Endothelial cell of umbilical vein (primary cell): ENCODE measurements at regions not wholly inside any gene's neighbourhood (a gene's known extent, or its start where the extent isn't known, plus 50 kb on each side); places are given as distances from the start of the nearest gene placed in this dataset.

Source experiments
- BruUV-seq: library from RNA; stranded (reverse); fragments of 400-500 nt; replicated peaks from 2 replicates; lab custom pipeline; 2021; lab: Mats Ljungman, UMichigan
- CTCF ChIA-PET: fragments of 300-600, 350-600 bp; sonication (Branson Sonifier 250); formaldehyde crosslinking; loops from one replicate; lab custom pipeline; 2021; ENCODE audit warnings: antibody characterized with exemption, inconsistent platforms; lab: Charles Lee
- POLR2A ChIA-PET: fragments of 300-600, 350-600 bp; sonication (Branson Sonifier 250); formaldehyde crosslinking; loops from one replicate; lab custom pipeline; 2021; ENCODE audit warnings: antibody characterized with exemption, inconsistent platforms; lab: Charles Lee
- DNase-seq: peaks from one replicate; pipeline ENCODE4 v3.0.0-alpha.2; 2011; ENCODE audit warnings: low read depth, low spot score
- FAIRE-seq: peaks from 2 replicates; lab custom pipeline; 2011; peaks lifted over from hg19 to GRCh38; lab: Jason Lieb, UNC
- H2AFZ ChIP-seq: 2 replicates; pipeline ENCODE4 v1.6.0; 2012; ENCODE audit warnings: low read depth, low read length, control low read depth, inconsistent platforms
- H3K27ac ChIP-seq: 2 replicates; pipeline ENCODE4 v1.5.1; 2011; ENCODE audit warnings: low read depth, mild to moderate bottlenecking, control low read depth, low read length, moderate library complexity; ENCODE audit not compliant: insufficient read depth
- H3K27me3 ChIP-seq, 2 experiments: 2 replicates each; pipeline versions ENCODE4 v1.6.0 to v1.6.1; 2011; ENCODE audit warnings: low read length in 2 of 2, mixed read lengths in 1 of 2; ENCODE audit not compliant: control insufficient read depth in 2 of 2, insufficient read depth in 2 of 2
- H3K36me3 ChIP-seq, 2 experiments: 2 replicates in 1 of 2; 3 replicates in 1 of 2; pipeline ENCODE4 v1.5.1; 2011; ENCODE audit warnings: low read length in 2 of 2, mild to moderate bottlenecking in 1 of 2, moderate library complexity in 1 of 2; ENCODE audit not compliant: control insufficient read depth in 2 of 2, insufficient read depth in 2 of 2; ENCODE audit errors: extremely low read depth in 1 of 2
- H3K4me1 ChIP-seq: 3 replicates; pipeline ENCODE4 v1.5.1; 2011; ENCODE audit warnings: mild to moderate bottlenecking, low read length; ENCODE audit not compliant: control insufficient read depth, insufficient read depth; ENCODE audit errors: extremely low read depth
- H3K4me2 ChIP-seq: 2 replicates; pipeline ENCODE4 v1.6.1; 2011; ENCODE audit warnings: low read length, control low read depth, mixed read lengths; ENCODE audit not compliant: insufficient read depth
- H3K4me3 ChIP-seq, 3 experiments: fragments of 200-600 bp in 1 of 3; sonication (generic), shearing (Covaris generic) in 1 of 3; replicated peaks in 1 of 3; 2 replicates each; pipeline ENCODE4 v1.5.1; 2011 to 2016; ENCODE audit warnings: control low read depth in 3 of 3, low read length in 3 of 3, mild to moderate bottlenecking in 2 of 3, inconsistent platforms in 1 of 3, low read depth in 1 of 3, moderate library complexity in 1 of 3; ENCODE audit not compliant: insufficient read depth in 1 of 3
- H3K79me2 ChIP-seq: 2 replicates; pipeline ENCODE4 v1.6.0; 2012; ENCODE audit warnings: low read length, inconsistent platforms; ENCODE audit not compliant: control insufficient read depth, insufficient read depth
- H3K9ac ChIP-seq: replicated peaks from 2 replicates; pipeline ENCODE3; 2011; ENCODE audit warnings: low read length, control low read depth; ENCODE audit not compliant: insufficient read depth; ENCODE audit errors: extremely low read depth
- H3K9me1 ChIP-seq: replicated peaks from 3 replicates; pipeline ENCODE4 v1.6.0; 2011; ENCODE audit warnings: mild to moderate bottlenecking, low read length; ENCODE audit not compliant: control insufficient read depth, insufficient read depth; ENCODE audit errors: extremely low read depth
- H3K9me3 ChIP-seq: replicated peaks from 2 replicates; pipeline ENCODE4 v1.5.1; 2012; ENCODE audit warnings: low read length, inconsistent platforms; ENCODE audit not compliant: control insufficient read depth, insufficient read depth
- H4K20me1 ChIP-seq: replicated peaks from 2 replicates; pipeline ENCODE3; 2011; ENCODE audit warnings: mild to moderate bottlenecking, low read length; ENCODE audit not compliant: control insufficient read depth, insufficient read depth; ENCODE audit errors: extremely low read depth
- EZH2 ChIP-seq: IDR thresholded peaks from 2 replicates; pipeline ENCODE4 v1.6.1; 2012; ENCODE audit warnings: borderline replicate concordance, low read depth, mild to moderate bottlenecking, moderate library complexity, low read length, inconsistent platforms; ENCODE audit not compliant: severe bottlenecking
- FOS ChIP-seq: IDR thresholded peaks from 2 replicates; pipeline ENCODE4 v1.6.1; 2011; ENCODE audit warnings: mild to moderate bottlenecking, low read length, moderate library complexity, borderline replicate concordance; ENCODE audit not compliant: insufficient read depth
- MYC ChIP-seq: IDR thresholded peaks from one replicate; pipeline ENCODE4 v1.6.1; 2011; ENCODE audit warnings: mild to moderate bottlenecking, low read depth, low read length
- dilution Hi-C: fragments of 300-500 bp; cut with MboI; formaldehyde crosslinking; loops from one replicate; pipeline ENCODE4 v1.15.0; 2019; ENCODE audit warnings: low sequenced_read_pairs; ENCODE audit not compliant: extremely low pct_ligation_motif_present
- intact Hi-C: fragments of 100-400 bp; cut with micrococcal nuclease; formaldehyde crosslinking; loops from one replicate; pipeline ENCODE4 v1.10.0; 2022
- TF ChIP-seq, protein P1 (sequence below): IDR thresholded peaks from 2 replicates; pipeline ENCODE4 v1.6.1; 2011; ENCODE audit not compliant: insufficient read depth, insufficient read length
- TF ChIP-seq, protein P2 (sequence below), 2 donors: IDR thresholded peaks; 1 replicate in 1 of 2; 2 replicates in 1 of 2; pipeline ENCODE4 v1.5.1; 2011; ENCODE audit warnings: low read length in 2 of 2, mild to moderate bottlenecking in 2 of 2, moderate library complexity in 2 of 2, control low read depth in 1 of 2, inconsistent platforms in 1 of 2, low read depth in 1 of 2; ENCODE audit not compliant: insufficient read depth in 1 of 2; ENCODE audit errors: extremely low read depth in 1 of 2

DNA sequence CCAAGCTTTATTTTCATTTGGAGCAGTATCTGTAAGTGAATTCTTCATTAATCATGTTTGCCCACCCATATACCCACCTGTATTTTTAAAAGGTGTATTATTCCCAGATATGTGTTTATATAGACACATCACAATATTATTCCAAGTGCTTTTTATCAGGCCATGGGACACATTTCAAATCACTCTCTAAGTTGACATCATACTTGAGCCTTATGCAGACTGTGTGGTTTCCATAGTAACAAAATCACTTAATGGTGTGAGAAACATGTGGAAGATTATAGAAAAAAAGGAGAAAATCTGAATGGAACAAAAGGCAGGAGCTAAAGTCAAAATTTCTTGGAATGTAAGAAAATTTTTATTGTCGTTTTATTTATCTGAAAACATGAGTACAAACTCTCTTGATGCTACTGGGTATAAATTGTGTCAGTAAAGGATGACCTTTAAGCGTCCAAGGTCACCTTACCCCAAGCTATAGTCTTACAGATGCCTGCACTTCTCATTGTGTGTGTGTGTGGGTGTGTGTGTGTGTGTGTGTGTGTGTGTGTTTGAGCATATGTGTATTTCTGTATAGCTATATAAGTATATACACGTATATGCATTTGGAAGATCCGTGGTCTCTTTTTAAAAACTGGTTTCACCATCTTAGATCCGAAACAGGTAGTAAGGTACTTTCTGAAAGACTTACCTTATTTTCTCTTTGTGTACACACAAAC is 79.8 kb upstream of the CCN6 start:
- peak overlapping the region; percentile 93 for H3K27ac ChIP-seq
- POLR2A ChIA-PET: interaction anchor here (0.6 kb wide), 2 partner anchors 16 to 910 kb away, joined by 3 to 6 read pairs; no protein-coding TSS in a partner anchor

More for the DNA sequence above, 79.8 kb upstream of the CCN6 start:
- no peaks in the 10 kb centered on the region for H3K79me2 ChIP-seq
- H3K4me2 ChIP-seq: peak overlapping the region; percentile 68
- BruUV-seq: no TSS peak
- H4K20me1 ChIP-seq: no peaks in the 10 kb centered on the region
- intact Hi-C loops: loop anchor here (2.0 kb wide), 1 partner anchor 101 kb away; the partner anchor contains the start of gene FYN
- dilution Hi-C loops: no loop called here
- H3K4me3 ChIP-seq: no peak overlapping the region
- peaks cover 24% of the 10 kb centered on the region for H3K4me1 ChIP-seq
- peak overlapping the region; percentile 87 for H2AFZ ChIP-seq
- TF ChIP-seq EZH2 (no peak), FOS (no peak), MYC (no peak)
- TF ChIP-seq, protein P1, sequence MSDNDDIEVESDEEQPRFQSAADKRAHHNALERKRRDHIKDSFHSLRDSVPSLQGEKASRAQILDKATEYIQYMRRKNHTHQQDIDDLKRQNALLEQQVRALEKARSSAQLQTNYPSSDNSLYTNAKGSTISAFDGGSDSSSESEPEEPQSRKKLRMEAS: no peak
- TF ChIP-seq, protein P2, sequence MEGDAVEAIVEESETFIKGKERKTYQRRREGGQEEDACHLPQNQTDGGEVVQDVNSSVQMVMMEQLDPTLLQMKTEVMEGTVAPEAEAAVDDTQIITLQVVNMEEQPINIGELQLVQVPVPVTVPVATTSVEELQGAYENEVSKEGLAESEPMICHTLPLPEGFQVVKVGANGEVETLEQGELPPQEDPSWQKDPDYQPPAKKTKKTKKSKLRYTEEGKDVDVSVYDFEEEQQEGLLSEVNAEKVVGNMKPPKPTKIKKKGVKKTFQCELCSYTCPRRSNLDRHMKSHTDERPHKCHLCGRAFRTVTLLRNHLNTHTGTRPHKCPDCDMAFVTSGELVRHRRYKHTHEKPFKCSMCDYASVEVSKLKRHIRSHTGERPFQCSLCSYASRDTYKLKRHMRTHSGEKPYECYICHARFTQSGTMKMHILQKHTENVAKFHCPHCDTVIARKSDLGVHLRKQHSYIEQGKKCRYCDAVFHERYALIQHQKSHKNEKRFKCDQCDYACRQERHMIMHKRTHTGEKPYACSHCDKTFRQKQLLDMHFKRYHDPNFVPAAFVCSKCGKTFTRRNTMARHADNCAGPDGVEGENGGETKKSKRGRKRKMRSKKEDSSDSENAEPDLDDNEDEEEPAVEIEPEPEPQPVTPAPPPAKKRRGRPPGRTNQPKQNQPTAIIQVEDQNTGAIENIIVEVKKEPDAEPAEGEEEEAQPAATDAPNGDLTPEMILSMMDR (IDR thresholded peaks at IDR 0.05; ENCODE audit: extremely low read depth in 1 of 2, insufficient read depth in 1 of 2, low read depth in 1 of 2, low read length in 2 of 2): no peak
- CTCF ChIA-PET: interaction anchor here (1.1 to 1.6 kb wide), 6 partner anchors 9 to 264 kb away, joined by 3 to 7 read pairs (median 4); partner anchors contain the start of gene FYN
- no peak for FAIRE-seq
- H3K9me3 ChIP-seq: no peaks in the 10 kb centered on the region
- no peaks in the 10 kb centered on the region for H3K27me3 ChIP-seq
- no peak for DNase-seq
- no peaks in the 10 kb centered on the region for H3K9me1 ChIP-seq
- H3K9ac ChIP-seq: peak overlapping the region; percentile 88
- no peaks in the 10 kb centered on the region for H3K36me3 ChIP-seq
